Trophoblast cell (in vitro differentiated cells and primary cell): ENCODE measurements at regions not wholly inside any gene's neighbourhood (a gene's known extent, or its start where the extent isn't known, plus 50 kb on each side); places are given as distances from the start of the nearest gene placed in this dataset.
"Not testable (repeated sequence)": the region's sequence is repeated elsewhere in the genome, so short reads cannot be mapped to it uniquely, and the experiment has no call there.

Experiments
- DNase-seq, 2 donors: peaks; one replicate each; pipeline ENCODE4 v3.0.0-alpha.2; 2016
- H2AFZ ChIP-seq: 2 replicates; pipeline ENCODE4 v1.6.1; 2013; ENCODE audit warnings: low read length, moderate library complexity, mild to moderate bottlenecking; ENCODE audit not compliant: insufficient read depth, poor library complexity
- H2AK5ac ChIP-seq: 2 replicates; pipeline ENCODE4 v1.6.1; 2013; ENCODE audit warnings: mild to moderate bottlenecking, low read length
- H2BK120ac ChIP-seq: 2 replicates; pipeline ENCODE4 v1.6.1; 2013; ENCODE audit warnings: low read length, mild to moderate bottlenecking, moderate library complexity; ENCODE audit not compliant: insufficient read depth, poor library complexity
- H2BK12ac ChIP-seq: 2 replicates; pipeline ENCODE4 v1.6.1; 2013; ENCODE audit warnings: mild to moderate bottlenecking, low read length, moderate library complexity
- H2BK5ac ChIP-seq: 2 replicates; pipeline ENCODE4 v1.6.1; 2013; ENCODE audit warnings: low read length, low read depth, moderate library complexity, mild to moderate bottlenecking; ENCODE audit not compliant: poor library complexity
- H3K14ac ChIP-seq: 2 replicates; pipeline ENCODE4 v1.6.1; 2013; ENCODE audit warnings: mild to moderate bottlenecking, low read length
- H3K18ac ChIP-seq: 2 replicates; pipeline ENCODE4 v1.6.1; 2013; ENCODE audit warnings: mild to moderate bottlenecking, low read length
- H3K23ac ChIP-seq: 2 replicates; pipeline ENCODE4 v1.6.1; 2013; ENCODE audit warnings: low read length
- H3K27ac ChIP-seq: 2 replicates; pipeline ENCODE4 v1.5.1; 2013; ENCODE audit warnings: low read depth, mild to moderate bottlenecking, inconsistent platforms, low read length, moderate library complexity
- H3K27me3 ChIP-seq: 2 replicates; pipeline ENCODE4 v1.6.1; 2013; ENCODE audit warnings: inconsistent platforms, mild to moderate bottlenecking, low read length, moderate library complexity; ENCODE audit not compliant: insufficient read depth
- H3K36me3 ChIP-seq, 2 experiments: 1 replicate in 1 of 2; 2 replicates in 1 of 2; pipeline ENCODE4 v1.6.1; 2013; ENCODE audit warnings: low read length in 2 of 2, mild to moderate bottlenecking in 2 of 2, moderate library complexity in 1 of 2; ENCODE audit not compliant: insufficient read depth in 2 of 2, control insufficient read depth in 1 of 2
- H3K4ac ChIP-seq: 2 replicates; pipeline ENCODE4 v1.6.1; 2013; ENCODE audit warnings: low read depth, mild to moderate bottlenecking, low read length, moderate library complexity
- H3K4me1 ChIP-seq, 2 experiments: 1 replicate in 1 of 2; 2 replicates in 1 of 2; pipeline ENCODE4 v1.6.1; 2013; ENCODE audit warnings: low read length in 2 of 2, mild to moderate bottlenecking in 2 of 2, moderate library complexity in 1 of 2; ENCODE audit not compliant: insufficient read depth in 2 of 2, control insufficient read depth in 1 of 2
- H3K4me2 ChIP-seq: 2 replicates; pipeline ENCODE4 v1.6.1; 2013; ENCODE audit warnings: inconsistent platforms, mild to moderate bottlenecking, low read length, moderate library complexity
- H3K4me3 ChIP-seq: 2 replicates; pipeline ENCODE4 v1.5.1; 2013; ENCODE audit warnings: mild to moderate bottlenecking, low read depth, low read length, inconsistent platforms
- H3K79me1 ChIP-seq: one replicate; pipeline ENCODE4 v1.6.1; 2013; ENCODE audit warnings: low read length
- H3K79me2 ChIP-seq: 2 replicates; pipeline ENCODE4 v1.6.1; 2013; ENCODE audit warnings: low read length, mild to moderate bottlenecking; ENCODE audit not compliant: control insufficient read depth, insufficient read depth, poor library complexity
- H3K9ac ChIP-seq: 2 replicates; pipeline ENCODE4 v1.6.1; 2013; ENCODE audit warnings: mild to moderate bottlenecking, low read length
- H3K9me3 ChIP-seq: 2 replicates; pipeline ENCODE4 v1.6.1; 2013; ENCODE audit warnings: low read depth, mild to moderate bottlenecking, control low read depth, inconsistent platforms, low read length; ENCODE audit not compliant: insufficient read depth
- H4K12ac ChIP-seq: 2 replicates; pipeline ENCODE4 v1.6.1; 2013; ENCODE audit warnings: low read depth, mild to moderate bottlenecking, low read length, moderate library complexity
- H4K8ac ChIP-seq: 2 replicates; pipeline ENCODE4 v1.6.1; 2013; ENCODE audit warnings: low read depth, mild to moderate bottlenecking, low read length, moderate library complexity
- H4K91ac ChIP-seq: one replicate; pipeline ENCODE4 v1.6.1; 2013; ENCODE audit warnings: low read depth, mild to moderate bottlenecking, low read length, moderate library complexity
- WGBS: extraction: QIAGEN DNeasy Blood & Tissue Kit; methylation state at CpG from one replicate; pipeline ENCODE4 v1.1.7; 2013; ENCODE audit warnings: missing lambda C conversion rate; ENCODE audit not compliant: insufficient read length, insufficient coverage; ENCODE audit errors: extremely low coverage; 5-methylcytosine and 5-hydroxymethylcytosine counted together

DNA sequence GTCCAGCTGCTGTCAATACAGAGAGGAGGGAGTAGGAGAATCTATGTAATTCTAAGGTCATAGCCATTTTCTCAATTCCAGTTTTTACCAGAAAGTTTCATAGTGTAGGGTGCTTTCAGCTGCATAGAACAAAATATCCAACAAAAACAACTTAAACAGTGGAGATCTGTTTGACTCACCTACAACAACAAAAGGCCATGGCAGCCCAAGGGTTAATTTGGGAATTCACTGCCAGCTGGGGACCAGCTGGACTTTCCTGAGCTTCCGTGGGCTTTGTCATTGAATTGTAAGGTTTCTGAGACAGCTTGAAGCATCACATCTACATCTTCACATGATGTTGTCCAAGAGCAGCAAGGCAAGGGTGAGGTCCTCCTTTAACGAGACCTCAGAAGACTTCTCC is 512.7 kb downstream of the IRS1 start:
- Histone ChIP-seq H4K8ac (no peak overlapping the region), H3K36me3 (no peaks in the 10 kb centered on the region), H3K27me3 (no peaks in the 10 kb centered on the region), H3K4me3 (no peak overlapping the region), H3K79me2 (no peaks in the 10 kb centered on the region), H3K4me2 (no peak overlapping the region), H3K27ac (no peak overlapping the region), H2BK12ac (no peak overlapping the region), H3K79me1 (no peaks in the 10 kb centered on the region), H2AK5ac (no peak overlapping the region), H2BK5ac (no peak overlapping the region), H2BK120ac (no peak overlapping the region), H2AFZ (no peak overlapping the region), H3K23ac (no peak overlapping the region), H3K9me3 (no peaks in the 10 kb centered on the region), H3K18ac (no peak overlapping the region), H4K12ac (no peak overlapping the region), H4K91ac (no peak overlapping the region), H3K9ac (no peak overlapping the region), H3K4me1 (no peaks in the 10 kb centered on the region), H3K14ac (no peak overlapping the region), H3K4ac (no peak overlapping the region)
- WGBS: no CpG with 5 or more reads among the region's 2 CpGs
- no peak for DNase-seq

DNA sequence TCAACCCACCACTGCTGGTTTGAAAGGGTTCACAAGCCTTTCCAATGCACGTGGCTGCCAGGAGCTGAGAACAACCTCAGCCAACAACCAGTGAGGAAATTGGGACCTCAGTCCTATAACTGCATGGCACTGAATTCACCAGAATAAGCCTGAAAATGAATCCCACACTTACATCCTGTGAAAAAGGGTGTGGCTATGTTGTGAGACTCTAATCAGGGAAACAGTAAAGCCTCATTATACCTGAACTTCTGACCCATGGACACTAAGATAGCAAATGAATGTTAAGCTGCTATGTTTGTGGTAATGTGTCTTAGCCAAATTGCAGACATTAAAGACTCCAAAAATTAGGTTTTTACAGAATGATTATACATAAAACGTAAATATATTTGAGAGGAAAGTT is 515.8 kb downstream of the IRS1 start:
- no peaks in the 10 kb centered on the region for H3K9me3 ChIP-seq
- no peaks in the 10 kb centered on the region for H3K4me1 ChIP-seq
- DNase-seq: no peak
- H3K79me1 ChIP-seq: no peaks in the 10 kb centered on the region
- H3K27me3 ChIP-seq: no peaks in the 10 kb centered on the region
- H3K27ac ChIP-seq: no peak overlapping the region
- no peak overlapping the region for H2AFZ ChIP-seq
- no peak overlapping the region for H2BK120ac ChIP-seq
- H3K18ac ChIP-seq: no peak overlapping the region
- H2BK12ac ChIP-seq: no peak overlapping the region
- no peak overlapping the region for H3K14ac ChIP-seq
- H3K36me3 ChIP-seq: no peaks in the 10 kb centered on the region
- no peak overlapping the region for H3K4me3 ChIP-seq
- H3K9ac ChIP-seq: peak overlapping the region; percentile 33
- H3K23ac ChIP-seq: no peak overlapping the region
- H4K91ac ChIP-seq: no peak overlapping the region
- H3K4ac ChIP-seq: no peak overlapping the region
- no peak overlapping the region for H4K12ac ChIP-seq
- H2BK5ac ChIP-seq: no peak overlapping the region
- no CpG with 5 or more reads among the region's 2 CpGs for WGBS
- H2AK5ac ChIP-seq: no peak overlapping the region
- no peak overlapping the region for H3K4me2 ChIP-seq
- H3K79me2 ChIP-seq: no peaks in the 10 kb centered on the region
- no peak overlapping the region for H4K8ac ChIP-seq

DNA sequence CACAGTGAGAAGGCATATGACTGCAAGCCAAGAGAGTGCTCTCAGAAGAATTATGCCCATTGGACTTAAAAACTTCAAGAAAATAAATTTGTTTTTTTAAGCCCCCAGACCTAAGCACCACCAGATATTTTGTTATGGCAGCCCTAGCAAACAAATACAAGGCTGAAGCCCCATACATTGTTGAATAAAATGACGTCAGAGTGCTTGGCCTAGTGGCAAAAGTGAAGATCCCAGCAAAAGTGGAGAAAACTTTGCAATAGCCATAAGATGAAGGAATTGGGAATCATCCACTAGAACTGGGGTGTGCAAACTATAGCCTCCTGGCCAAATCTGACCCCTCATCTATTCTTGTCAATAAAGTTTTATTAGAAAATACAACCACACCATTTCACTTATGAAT is 517.5 kb downstream of the IRS1 start:
- no peak overlapping the region for H2BK5ac ChIP-seq
- no peaks in the 10 kb centered on the region for H3K27me3 ChIP-seq
- H2BK120ac ChIP-seq: no peak overlapping the region
- no peaks in the 10 kb centered on the region for H3K79me2 ChIP-seq
- no peak overlapping the region for H2AFZ ChIP-seq
- no peak overlapping the region for H3K14ac ChIP-seq
- no peak overlapping the region for H3K4me3 ChIP-seq
- H4K12ac ChIP-seq: no peak overlapping the region
- no peak overlapping the region for H3K27ac ChIP-seq
- no peak overlapping the region for H3K4ac ChIP-seq
- H2BK12ac ChIP-seq: no peak overlapping the region
- no peaks in the 10 kb centered on the region for H3K9me3 ChIP-seq
- no peak for DNase-seq
- no peak overlapping the region for H3K9ac ChIP-seq
- H3K4me1 ChIP-seq: no peaks in the 10 kb centered on the region
- no peaks in the 10 kb centered on the region for H3K79me1 ChIP-seq
- H3K4me2 ChIP-seq: no peak overlapping the region
- no peak overlapping the region for H3K18ac ChIP-seq
- no peaks in the 10 kb centered on the region for H3K36me3 ChIP-seq
- H4K8ac ChIP-seq: no peak overlapping the region
- no peak overlapping the region for H3K23ac ChIP-seq
- no peak overlapping the region for H4K91ac ChIP-seq
- no peak overlapping the region for H2AK5ac ChIP-seq
- no CpG with 5 or more reads among the region's 1 CpG for WGBS

DNA sequence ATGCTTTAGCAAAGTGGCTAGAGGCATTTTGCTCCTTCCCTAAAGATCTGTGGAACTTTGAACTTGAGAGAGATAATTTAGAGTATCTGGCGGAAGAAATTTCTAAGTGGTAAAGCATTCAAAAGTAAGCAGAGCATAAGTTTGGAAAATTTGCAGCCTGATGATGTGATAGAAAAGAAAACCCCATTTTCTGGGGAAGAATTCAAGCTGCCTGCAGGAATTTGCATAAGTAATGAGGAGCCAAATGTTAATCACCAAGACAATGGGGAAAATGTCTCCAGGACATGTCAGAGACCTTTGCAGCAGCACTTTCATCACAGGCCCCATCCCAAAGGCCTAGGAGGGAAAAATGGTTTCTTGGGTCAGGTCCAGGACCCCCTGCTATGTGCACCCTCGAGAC is 519.5 kb downstream of the IRS1 start:
- not testable (repeated sequence) for H3K14ac ChIP-seq, H3K27ac ChIP-seq, H3K9ac ChIP-seq, H3K36me3 ChIP-seq, H3K9me3 ChIP-seq, H2BK120ac ChIP-seq, H3K4me2 ChIP-seq, DNase-seq, H4K12ac ChIP-seq, H3K4me1 ChIP-seq, H3K18ac ChIP-seq, H3K23ac ChIP-seq, H2BK12ac ChIP-seq, H3K27me3 ChIP-seq, H3K4me3 ChIP-seq, H2AFZ ChIP-seq, H4K91ac ChIP-seq, H2AK5ac ChIP-seq, H3K79me1 ChIP-seq, H3K4ac ChIP-seq, H3K79me2 ChIP-seq, H2BK5ac ChIP-seq, H4K8ac ChIP-seq
- WGBS: no CpG with 5 or more reads among the region's 2 CpGs
